ENCODE measurements at regions not wholly inside any gene's neighbourhood (a gene's known extent, or its start where the extent isn't known, plus 50 kb on each side); places are given as distances from the start of the nearest gene placed in this dataset.

GRCh38 chr20:16953858-16954257 is 205.7 kb downstream of the OTOR start:
- 84% methylated on average over 4 of the region's 4 CpGs for WGBS
- H3K27me3 ChIP-seq (replicated peaks; ENCODE audit: insufficient read depth): no peaks in the 10 kb centered on the region
- no peaks in the 10 kb centered on the region for H3K4me1 ChIP-seq (replicated peaks)
- H3K9me3 ChIP-seq: no peaks in the 10 kb centered on the region
- no peaks in the 10 kb centered on the region for H3K36me3 ChIP-seq
- no peak for DNase-seq (ENCODE audit: low spot score)
- H3K27ac ChIP-seq: no peak overlapping the region
- no peak for TF ChIP-seq POLR2AphosphoS5 (IDR thresholded peaks at IDR 0.05)
- no peak for TF ChIP-seq POLR2A (IDR thresholded peaks at IDR 0.05)
- TF ChIP-seq, protein P1, sequence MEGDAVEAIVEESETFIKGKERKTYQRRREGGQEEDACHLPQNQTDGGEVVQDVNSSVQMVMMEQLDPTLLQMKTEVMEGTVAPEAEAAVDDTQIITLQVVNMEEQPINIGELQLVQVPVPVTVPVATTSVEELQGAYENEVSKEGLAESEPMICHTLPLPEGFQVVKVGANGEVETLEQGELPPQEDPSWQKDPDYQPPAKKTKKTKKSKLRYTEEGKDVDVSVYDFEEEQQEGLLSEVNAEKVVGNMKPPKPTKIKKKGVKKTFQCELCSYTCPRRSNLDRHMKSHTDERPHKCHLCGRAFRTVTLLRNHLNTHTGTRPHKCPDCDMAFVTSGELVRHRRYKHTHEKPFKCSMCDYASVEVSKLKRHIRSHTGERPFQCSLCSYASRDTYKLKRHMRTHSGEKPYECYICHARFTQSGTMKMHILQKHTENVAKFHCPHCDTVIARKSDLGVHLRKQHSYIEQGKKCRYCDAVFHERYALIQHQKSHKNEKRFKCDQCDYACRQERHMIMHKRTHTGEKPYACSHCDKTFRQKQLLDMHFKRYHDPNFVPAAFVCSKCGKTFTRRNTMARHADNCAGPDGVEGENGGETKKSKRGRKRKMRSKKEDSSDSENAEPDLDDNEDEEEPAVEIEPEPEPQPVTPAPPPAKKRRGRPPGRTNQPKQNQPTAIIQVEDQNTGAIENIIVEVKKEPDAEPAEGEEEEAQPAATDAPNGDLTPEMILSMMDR (IDR thresholded peaks at IDR 0.05): no peak
- H3K4me3 ChIP-seq: no peak overlapping the region
- intact Hi-C loops (cut with DNase I): no loop called here

DNA sequence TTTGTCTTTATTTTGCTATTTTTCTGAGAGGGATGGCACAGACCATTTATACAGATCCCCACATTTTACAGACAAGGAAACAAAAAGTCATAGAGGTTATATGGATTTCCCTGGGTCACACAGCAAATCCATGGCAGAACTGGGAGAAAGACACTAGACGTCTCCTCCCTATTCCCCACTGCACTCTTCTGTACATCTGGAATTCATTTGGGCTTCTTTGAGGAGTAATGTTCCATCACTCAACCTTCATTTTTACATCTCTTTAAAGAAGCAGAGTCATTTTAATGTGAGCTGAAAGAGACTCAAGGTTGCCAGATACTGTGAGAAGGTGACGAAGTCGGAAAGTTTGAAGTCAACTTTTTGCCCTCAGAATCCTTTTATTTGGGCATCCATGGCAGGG is 207.3 kb downstream of the OTOR start:
- no peak for TF ChIP-seq POLR2A (IDR thresholded peaks at IDR 0.05)
- TF ChIP-seq, protein P1 (IDR thresholded peaks at IDR 0.05): no peak
- TF ChIP-seq POLR2AphosphoS5 (IDR thresholded peaks at IDR 0.05): no peak
- 69% methylated on average over 3 of the region's 3 CpGs for WGBS

GRCh38 chr20:16955971-16956370 is 207.8 kb downstream of the OTOR start:
- no peak overlapping the region for H3K4me3 ChIP-seq
- 56% methylated on average over 3 of the region's 3 CpGs for WGBS
- H3K9me3 ChIP-seq: no peaks in the 10 kb centered on the region
- H3K4me1 ChIP-seq (replicated peaks): no peaks in the 10 kb centered on the region
- H3K27me3 ChIP-seq (replicated peaks; ENCODE audit: insufficient read depth): no peaks in the 10 kb centered on the region
- TF ChIP-seq POLR2A (IDR thresholded peaks at IDR 0.05): no peak
- no peak for DNase-seq (ENCODE audit: low spot score)
- intact Hi-C loops (cut with DNase I): no loop called here
- H3K27ac ChIP-seq: no peak overlapping the region
- H3K36me3 ChIP-seq: no peaks in the 10 kb centered on the region

More for the DNA sequence above, 207.3 kb downstream of the OTOR start:
- Histone ChIP-seq H3K4me3 (no peak overlapping the region), H3K9me3 (no peaks in the 10 kb centered on the region), H3K27me3 (replicated peaks; ENCODE audit: insufficient read depth) (no peaks in the 10 kb centered on the region), H3K36me3 (no peaks in the 10 kb centered on the region), H3K27ac (no peak overlapping the region), H3K4me1 (replicated peaks) (no peaks in the 10 kb centered on the region)
- intact Hi-C loops (cut with DNase I): no loop called here
- no peak for DNase-seq (ENCODE audit: low spot score)

- intact Hi-C loops (cut with DNase I): no loop called here
- Histone ChIP-seq H3K4me1 (replicated peaks) (no peaks in the 10 kb centered on the region), H3K4me3 (no peak overlapping the region), H3K27me3 (replicated peaks; ENCODE audit: insufficient read depth) (no peaks in the 10 kb centered on the region), H3K9me3 (no peaks in the 10 kb centered on the region), H3K36me3 (no peaks in the 10 kb centered on the region), H3K27ac (no peak overlapping the region)
- TF ChIP-seq, protein P1 (IDR thresholded peaks at IDR 0.05): no peak
- TF ChIP-seq POLR2AphosphoS5 (IDR thresholded peaks at IDR 0.05): no peak
- TF ChIP-seq POLR2A (IDR thresholded peaks at IDR 0.05): no peak
- DNase-seq (ENCODE audit: low spot score): no peak
- WGBS: 79% methylated on average over 2 of the region's 2 CpGs
These were observed 217.2 kb downstream of the OTOR start for GRCh38 chr20:16965401-16965800.

DNA sequence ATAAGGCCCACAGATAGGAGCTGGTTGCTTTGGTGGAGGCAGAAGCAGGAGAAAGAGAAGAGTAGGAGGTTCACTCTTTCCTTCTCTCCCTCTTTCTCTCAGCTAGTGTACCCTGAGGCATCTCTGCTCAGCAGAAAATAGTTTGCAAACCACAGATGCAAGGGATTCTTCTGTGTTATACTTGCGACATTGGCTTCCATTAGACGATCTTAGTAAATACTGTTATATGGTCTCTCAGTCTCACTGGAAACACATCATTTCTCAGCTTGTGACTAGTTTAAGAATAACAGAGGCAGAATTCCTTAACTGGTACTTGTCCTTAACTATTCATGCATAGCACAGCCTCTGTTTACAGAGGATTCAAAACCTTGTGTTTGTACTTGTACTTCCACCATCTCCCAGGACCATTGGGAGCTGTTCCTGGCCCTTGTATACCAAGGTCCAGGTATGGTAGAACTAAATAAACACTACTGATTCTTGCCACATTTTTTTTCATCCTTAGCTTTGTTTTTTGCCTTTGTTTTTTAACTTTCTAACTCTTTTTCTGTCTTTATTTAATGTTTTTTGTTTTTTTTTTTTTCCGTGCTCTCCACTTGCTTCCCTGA is 218.2 kb downstream of the OTOR start:
- H3K36me3 ChIP-seq: no peaks in the 10 kb centered on the region
- TF ChIP-seq, protein P1 (IDR thresholded peaks at IDR 0.05): no peak
- no peak for TF ChIP-seq POLR2AphosphoS5 (IDR thresholded peaks at IDR 0.05)
- no peak for TF ChIP-seq POLR2A (IDR thresholded peaks at IDR 0.05)
- intact Hi-C loops (cut with DNase I): no loop called here
- no peaks in the 10 kb centered on the region for H3K27me3 ChIP-seq (replicated peaks; ENCODE audit: insufficient read depth)
- H3K4me1 ChIP-seq (replicated peaks): no peaks in the 10 kb centered on the region
- no peak overlapping the region for H3K27ac ChIP-seq
- no peak for DNase-seq (ENCODE audit: low spot score)
- H3K9me3 ChIP-seq: no peaks in the 10 kb centered on the region
- 78% methylated on average over 3 of the region's 3 CpGs for WGBS
- no peak overlapping the region for H3K4me3 ChIP-seq
